NCI-H526 treated with DMSO at 0.1 percent for 48 hours (cell line): ENCODE measurements at regions not wholly inside any gene's neighbourhood (a gene's known extent, or its start where the extent isn't known, plus 50 kb on each side); places are given as distances from the start of the nearest gene placed in this dataset.

Source experiments
- DNase-seq: peaks from one replicate; lab custom pipeline; 2025; lab: John Stamatoyannopoulos, UW

DNA sequence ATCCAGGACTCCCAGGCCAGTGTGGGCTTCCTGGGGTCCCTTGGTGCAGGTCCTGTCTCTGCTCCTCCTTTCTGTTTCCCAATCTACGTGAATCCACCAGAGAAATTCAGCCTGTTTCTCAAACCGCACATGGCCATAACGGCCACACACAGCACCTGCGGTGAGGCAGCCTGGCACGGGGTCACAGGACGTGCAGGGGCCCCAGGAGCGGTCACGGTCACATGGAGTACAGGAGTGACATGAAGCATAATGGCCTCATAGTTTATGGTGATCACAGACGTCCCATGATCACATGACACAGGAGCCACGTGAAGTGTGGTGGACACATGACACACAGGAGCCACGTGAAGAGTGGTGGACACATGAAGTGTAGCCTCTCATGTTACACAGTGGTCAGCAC is 248.5 kb upstream of the IRX4 start:
- DNase-seq = no peak

DNA sequence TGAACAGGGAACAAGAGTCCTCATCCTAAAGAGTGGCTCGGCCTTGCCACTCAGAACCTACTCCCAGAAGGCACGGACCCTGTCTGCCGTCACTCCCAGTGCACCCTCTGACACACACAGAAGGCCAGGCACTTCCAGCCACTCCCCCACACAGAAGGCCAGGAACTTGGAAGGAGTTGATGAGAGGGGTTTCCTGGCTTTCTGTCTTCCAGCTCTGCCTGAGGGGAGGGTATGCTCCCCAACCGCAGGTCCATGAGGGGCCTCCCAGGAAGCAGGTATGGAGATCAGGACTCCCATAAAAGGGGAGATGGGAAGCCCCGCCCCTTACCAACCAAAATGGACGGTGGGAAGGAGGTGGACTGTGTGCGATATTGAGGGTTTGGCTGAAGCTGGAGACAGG is 247.6 kb upstream of the IRX4 start:
- no peak for DNase-seq

DNA sequence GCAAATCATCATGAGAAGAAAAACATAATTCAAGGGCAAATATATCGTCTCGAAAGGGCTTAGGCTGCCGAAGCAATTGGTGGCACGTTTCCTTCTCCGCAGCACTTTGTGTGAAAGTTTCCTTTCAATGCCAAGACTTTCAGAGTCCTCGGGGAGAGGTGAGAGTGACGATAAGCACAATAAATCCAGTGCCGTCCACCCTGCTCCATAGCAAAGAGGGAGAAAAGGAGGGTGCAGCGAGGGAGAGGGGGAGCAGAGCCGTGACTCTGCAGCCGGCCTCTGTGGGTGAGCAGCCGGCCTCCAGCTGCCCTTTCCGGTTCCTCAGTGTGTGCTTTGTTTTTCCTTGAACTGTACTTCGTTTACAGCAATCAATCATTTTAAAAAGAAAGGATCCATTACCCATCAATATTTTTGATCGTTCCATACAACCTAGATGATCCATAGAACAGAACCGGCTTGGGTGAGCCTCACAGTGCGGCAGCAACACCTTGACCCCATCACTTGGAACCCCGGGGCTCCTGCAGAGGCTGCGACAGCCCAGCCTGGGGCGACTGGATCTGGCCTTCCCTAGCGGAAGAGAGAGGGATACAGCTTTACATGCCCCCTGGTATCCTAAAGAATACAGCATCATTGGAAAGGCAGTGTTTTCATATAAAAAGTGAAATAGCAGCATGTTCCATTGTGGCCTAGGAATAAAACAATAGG is 247.0 kb upstream of the IRX4 start:
- DNase-seq = no peak

DNA sequence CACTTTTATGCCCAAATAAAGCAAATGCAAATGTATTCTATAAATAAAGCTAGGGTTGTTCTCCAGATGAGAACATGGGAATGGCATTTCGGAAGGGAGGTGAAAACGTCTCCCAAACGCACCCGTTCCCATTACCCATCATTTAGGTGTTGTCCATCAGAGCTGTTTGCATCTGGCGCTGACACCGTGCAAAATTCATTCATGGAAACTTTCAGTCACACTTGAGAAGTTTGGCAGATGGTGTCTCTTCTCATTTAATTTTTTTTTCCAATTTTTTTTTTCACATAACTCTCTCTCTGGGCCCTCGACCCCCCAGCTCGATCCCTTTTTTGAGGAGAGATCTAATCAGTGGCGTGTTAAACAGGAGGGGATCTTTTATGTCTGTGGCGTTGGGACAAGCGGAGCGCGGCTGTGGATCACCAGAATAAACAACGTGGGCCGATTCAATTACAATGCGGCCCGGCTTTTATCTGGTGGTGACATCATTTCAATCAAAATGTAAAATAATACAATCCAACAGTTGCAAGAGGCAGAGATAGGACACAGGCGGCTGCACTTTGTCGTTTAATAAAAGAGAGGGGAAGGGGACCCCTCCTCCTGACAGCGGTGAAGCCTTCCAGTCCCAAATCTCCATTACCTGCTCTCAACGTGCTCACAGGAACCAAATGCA is 246.1 kb upstream of the IRX4 start:
- no peak for DNase-seq

DNA sequence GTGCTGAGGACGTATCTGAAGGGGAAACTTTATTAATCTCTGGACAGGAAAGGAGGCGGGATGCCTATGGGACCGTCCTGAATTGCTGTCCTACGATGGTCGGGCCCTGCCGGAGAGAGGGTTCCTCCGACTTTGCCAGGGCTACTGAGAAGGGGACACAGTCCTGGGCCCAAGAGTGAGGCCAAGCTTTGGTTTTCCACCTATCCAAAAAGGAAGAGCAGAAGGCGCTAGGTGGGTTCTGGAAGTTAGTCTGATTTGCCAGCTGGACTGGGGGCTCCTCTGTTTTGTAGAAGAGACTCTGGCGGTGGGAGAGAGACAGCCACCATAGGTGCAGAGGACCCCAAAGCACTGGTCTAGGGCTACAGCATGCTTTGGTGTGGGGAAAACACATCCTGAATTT is 243.8 kb upstream of the IRX4 start:
- DNase-seq = no peak

DNA sequence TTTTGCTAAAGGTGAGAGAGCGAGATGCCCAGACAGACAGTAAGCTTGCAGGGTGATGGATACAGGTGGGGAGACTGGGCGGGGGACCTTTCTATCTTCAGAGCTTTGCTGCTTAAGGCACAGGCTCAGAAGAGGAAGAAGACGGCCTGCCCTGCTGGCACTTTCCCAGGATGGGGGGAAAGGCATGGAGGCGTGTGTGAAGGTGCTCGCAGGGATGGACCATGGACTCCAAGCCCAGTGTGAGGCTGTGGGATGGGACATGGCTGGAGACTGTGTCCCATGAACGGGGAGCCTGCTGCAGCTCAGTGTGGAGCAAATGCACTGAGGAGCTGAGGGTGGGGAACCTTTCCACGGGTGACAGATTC is 243.2 kb upstream of the IRX4 start:
- no peak for DNase-seq

DNA sequence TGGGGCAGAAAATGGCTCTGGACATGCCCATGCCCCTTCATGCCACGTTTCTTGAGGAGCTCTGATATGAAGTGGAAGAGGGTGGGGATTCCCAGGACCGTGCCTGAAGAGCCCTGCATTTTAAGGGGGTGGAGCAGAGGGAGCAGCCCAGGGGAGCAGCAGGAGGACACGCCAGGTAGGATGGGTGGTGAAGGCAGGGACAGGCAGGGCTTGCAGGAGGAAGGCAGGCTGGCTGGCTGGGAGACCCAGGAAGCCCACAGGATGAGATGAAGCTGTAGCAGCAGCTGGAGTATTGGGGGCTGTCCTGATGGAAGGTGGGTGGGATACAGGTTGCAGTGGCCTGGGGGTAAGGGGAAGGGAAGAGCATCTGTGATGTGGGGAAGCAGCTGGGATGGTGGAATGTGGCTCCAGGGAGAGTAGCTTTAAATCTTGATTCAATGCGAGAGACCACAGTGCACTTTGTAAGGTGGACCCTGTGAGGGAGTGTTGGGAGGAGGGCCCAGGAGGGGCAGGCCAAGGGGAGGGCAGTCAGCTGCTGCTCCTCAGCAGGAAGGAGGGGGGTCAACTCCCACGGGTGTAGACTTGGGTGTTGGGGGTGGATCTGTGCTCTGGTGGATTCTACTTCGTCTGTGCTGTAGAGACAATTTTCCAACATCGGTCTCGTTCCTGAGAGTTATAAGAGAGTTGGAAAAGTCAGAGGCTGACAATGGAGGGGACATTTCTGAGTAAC is 242.6 kb upstream of the IRX4 start:
- DNase-seq = no peak

DNA sequence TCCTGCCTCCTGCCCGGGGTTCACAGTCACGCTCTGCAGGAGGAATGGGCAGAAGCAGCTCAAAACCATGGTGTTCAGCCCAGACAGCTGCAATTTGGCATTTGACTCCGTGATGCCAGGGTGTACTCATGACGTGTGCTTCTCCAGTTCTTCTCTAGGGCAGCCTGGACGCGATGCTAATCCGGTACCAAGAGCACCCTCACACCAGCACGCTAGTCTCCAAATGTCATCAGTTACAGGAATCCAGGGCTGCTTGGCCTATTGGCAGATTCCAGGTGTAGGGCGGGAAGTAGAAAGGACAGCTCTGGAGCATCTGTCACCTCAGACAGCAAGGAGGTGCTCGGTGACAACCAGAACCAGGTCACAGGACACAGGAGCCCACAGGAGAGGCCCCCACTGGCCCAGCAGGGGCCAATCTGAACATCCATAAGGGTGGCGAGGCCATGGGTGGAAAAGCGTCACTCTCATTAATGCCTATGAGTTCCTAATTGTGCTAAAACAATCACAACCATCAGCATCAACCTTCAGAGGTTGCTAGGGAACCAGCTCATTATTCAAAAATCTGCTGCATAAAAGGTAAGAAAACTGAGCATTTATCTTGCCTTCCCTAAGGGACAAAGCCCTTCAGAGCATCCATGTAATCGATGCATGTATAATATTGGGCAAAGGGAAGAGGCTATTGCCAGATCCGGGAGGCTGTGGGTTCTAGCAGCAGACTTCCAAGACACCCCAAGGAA is 241.9 kb upstream of the IRX4 start:
- no peak for DNase-seq

DNA sequence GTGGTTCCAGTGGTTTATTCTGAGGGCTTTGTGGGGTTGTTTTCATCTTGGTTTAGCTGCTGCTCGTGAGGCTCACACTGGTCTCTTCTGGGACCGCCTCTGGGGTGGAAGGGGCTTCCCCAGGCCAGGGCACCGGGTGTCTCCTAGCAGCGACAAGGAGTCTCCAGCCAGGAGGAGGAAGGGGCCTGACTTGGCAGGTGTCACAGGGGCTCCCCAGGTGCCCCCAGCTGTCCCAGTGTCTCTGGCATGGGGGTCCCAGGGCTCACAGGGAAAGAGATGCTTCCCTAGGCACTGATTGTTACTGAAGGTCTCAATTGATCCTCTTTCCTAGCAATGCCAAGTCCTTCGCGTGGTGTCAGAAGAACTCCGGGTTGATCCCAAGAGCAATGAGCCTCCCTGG is 241.1 kb upstream of the IRX4 start:
- DNase-seq = no peak

DNA sequence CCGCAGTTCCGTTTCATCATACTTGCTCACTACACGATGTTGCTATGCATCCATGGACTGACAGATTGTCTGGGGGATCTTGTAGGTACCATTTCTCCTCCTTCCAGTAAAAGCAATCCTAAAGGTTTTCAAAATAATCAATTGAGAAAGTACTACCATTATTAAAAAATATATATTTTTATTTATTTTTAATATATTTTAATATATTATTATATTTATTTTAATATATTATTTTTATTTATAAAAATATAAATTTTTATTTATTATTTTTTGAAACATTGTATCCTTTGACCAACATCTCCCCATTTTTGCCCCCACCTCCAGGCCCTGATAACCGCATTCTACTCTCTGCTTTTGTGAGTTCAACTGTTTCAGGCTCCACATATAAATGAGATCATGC is 237.6 kb upstream of the IRX4 start:
- DNase-seq = no peak

DNA sequence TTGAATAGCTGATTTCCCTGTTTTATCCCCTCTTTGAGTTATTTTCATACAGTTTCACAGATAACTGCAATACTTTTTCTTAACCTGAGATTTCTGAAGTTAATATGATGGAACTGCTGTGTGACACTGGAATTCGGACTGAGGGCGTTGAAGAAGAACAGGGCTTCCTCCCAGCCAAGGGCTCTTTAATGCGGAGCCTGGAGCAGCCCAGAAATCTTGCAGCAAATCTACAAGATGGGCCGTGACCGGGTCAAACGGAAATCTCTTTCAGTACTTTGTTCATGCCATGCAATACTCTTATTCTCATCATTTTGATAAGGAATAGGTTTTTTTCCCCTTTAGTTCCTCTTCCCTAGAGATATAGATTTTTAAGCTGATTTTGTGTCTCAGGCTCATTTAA is 236.8 kb upstream of the IRX4 start:
- no peak for DNase-seq

DNA sequence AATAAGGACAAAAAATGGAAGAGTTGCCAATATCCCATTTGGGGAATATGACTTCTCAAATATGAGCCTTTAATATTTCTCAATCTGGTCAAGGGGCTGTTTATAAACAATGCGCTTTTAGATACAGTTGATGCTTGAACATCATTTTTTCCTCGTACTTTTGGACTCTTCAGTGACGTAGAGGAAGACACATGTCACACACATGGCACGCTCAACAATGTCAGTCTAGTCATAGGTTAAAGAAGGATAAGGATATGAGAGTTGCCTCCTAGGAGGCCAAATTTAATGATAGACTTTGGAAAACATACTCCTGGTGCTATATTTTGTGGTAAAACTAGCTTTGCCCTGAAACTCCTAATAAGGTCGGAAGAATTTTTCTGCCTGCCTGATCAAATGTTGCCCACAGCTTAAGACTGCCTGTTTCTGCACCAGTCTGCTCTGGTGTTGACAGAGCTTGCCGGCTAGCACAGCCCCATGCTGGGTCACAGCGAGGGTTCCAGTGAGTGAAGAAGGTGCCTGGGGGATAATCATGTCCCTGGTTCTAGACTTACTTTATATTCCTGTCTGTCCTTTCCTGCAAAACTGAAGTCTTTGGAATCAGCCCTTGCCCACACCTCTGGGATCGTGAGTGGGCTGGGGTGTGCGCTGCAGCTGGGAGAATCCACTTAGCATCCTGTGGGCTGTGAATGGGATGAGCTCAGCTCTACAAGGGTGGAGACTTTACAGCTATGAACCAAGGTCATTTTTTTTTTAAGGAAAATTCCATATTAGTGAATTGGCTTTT is 230.8 kb upstream of the IRX4 start:
- DNase-seq = no peak

DNA sequence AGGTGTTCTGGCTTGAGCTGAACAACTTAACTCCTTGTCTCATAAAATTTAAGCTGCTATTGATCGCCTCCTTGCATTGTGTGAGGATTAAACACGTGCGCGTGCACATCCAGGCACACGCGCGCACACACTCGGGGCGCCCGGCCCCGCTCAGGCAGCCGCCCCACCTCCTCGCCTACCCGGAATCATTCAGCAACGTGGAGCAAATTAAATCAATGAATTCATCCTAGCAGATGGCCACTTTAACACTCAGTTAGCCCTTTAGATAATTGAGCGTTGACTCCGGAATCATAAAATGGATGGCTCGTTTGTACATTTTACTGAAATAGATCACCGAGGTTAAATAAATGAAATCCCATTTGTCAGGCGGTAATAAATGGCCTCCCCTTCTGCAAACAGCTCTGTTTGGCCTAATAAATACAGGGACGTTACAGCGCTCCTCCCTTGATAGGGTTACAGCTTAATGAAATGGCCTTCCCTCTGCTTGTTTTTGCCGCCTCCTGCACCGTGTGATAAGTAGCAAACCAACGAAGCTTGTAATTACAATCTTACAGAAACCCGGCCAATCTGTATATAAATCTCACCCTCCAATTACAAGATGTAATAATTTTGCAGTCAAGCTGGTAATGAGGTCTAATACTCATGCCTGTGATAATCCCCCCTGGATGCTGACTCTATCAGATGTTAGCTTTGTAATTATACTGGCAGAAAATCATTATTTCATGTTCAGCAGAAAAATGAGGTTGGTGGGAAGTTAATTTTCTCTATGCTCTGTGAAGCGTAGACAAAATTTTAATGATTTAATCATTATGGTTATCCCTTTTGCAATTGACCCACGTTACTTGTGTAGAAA is 229.7 kb upstream of the IRX4 start:
- no peak for DNase-seq

DNA sequence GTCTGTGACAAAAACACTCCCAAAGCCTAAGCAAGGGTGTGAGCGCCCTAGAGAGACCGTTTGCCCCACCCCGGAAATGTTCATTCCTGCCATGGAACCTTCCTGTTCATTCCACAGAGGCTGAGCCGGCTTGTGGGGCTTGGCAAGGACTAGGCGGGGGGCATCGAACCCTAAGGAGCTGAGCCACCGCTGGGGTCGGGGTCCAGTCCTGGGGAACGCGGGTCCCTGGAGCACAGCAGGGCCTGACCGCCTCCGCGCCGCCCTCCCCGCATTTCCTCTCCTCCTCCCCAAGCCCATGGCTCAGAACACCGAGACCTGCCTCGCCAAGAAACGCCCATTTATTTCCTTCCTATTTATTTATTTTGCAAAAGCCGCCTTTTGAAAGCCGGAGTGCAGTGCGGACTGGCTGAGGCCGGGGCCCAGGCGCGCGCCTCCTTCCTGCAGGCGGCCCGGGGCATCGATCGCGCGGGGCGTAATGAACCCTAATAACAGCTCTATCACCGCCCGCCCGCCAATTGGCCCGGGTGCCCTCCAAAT is 228.9 kb upstream of the IRX4 start:
- no peak for DNase-seq

DNA sequence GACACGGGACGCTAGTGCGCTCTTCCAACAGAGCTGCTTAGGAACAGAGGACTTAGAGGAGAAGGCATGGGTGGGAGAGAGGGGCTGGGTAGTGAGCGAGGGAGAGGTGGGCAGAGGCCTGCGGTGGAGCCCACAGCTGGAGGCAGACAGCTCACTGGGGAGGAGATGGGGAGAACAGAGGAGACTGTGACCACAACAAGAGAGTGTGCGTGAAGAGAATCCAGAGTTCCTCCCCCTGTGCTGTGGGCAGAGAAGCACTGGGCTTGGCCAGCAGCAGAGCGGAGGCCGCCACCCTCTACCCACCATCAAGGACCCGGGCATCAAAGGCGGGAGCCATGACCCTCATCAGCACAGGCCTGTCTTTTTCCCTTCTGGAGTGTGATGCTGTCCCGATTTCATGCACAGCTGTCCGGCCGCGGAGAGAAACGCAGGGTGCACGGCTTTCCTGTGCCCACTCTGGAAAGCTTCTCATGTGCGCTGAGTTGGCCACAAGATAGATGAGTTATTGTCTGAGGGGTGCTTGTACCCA is 228.3 kb upstream of the IRX4 start:
- DNase-seq = no peak

DNA sequence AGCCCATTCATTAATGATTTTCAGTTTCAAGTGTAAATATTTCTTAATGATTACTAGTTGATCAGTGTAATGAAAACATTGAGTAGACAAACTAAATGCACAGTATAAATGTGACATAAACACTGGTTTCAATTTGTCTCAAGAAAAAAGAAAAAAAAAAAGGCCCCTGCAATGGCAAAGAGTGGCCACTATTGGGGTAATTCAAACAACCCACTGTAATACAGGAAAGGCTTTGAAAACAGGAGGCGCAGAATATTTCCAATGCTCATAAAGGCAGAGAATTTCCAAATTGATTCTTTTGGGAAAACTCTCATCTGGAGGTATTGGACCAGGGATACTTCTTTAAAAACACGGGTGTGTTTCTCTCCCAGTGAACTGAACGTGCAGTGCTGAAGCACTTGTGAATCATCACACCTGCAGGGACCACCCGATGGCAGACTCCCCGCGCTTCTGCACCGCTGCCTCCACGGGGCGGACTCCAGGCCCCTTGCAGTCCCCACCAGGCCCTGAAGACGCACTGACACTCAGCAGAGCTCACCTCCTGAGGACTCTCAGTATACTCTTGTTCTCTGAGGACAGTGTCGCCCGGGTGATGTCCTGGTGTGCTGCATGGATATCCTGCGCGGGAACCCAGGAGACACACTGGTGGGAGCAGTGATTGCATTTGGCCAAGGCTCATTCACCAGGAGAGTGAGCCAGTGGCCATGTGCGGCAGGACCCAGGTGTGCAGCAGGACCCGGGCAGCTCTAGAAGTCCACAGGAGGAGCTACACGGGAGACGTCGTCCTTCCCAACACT is 227.6 kb upstream of the IRX4 start:
- no peak for DNase-seq

DNA sequence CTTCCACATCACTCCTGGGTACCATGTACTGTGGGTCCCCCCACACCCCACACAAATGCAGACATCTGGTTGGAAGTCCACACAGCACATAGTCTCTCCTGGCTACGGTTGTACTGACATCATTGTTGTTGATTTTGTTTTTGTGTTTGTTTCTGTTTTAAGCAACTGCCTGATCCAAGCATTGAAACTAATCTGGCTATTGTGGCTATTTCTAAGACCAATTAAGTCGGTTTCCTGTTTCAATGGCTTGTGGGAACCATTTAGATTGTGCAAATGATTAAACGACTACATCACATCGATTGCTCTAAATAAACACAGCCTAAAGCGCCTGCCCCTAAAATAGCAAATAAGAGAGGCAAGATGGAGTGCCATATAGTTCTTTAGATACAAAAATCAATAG is 226.8 kb upstream of the IRX4 start:
- DNase-seq = no peak

DNA sequence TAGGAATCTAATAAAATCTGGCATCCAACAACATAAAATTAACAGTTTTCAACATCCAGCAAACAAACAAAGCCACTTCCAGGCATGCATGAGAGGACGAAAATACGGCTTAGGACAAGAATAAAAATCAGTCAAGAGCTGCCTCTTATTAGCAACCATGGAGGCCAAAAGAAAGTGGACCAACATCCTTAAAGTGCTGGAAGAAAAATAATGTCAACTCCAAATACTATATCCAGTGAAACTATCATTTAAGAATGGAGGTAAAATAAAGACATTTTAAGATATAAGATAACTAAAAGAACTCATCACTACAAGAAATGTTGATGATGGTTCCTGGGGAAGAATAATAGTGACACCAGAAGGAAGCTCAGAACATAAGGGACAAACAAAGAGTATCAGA is 224.0 kb upstream of the IRX4 start:
- no peak for DNase-seq

DNA sequence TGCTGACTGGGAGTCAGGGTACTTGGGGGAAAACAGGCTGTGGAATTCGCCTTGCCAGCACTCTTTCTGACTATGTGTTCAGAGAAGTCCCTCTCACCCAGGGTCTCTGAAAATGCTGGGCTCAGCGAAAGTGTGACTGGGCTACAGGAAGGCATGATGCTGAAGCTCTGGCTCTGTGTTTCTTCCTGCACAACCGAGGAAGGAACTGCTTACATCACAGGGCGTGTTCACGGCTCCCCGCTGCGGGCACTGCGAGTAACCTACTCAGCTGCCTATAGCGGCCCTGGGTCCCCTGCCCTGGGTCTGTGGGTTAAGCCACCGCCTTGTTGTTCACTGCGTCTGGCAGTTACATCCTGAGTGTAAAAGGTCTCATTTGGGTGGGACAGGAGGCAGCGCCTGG is 222.4 kb upstream of the IRX4 start:
- DNase-seq = no peak

DNA sequence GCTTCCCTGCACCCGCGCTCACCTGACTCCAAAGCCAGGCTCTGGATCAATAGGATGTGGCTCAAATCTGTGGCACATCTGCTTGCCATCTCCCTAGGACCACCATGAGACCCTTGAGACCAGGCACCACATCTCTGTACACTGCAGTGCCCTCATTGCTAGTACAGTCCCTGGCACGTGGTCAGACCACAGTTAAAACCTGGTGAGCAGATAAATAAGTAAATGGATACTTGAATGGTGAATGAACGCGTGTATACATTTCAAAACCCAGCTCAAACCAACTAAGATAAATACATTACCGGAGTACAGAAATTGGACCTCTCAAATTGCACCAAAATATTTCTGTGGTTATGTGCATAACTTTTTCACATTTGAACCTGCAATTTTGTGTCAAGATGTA is 221.2 kb upstream of the IRX4 start:
- DNase-seq = no peak
